HEK293T (cell line): ENCODE measurements at regions not wholly inside any gene's neighbourhood (a gene's known extent, or its start where the extent isn't known, plus 50 kb on each side); places are given as distances from the start of the nearest gene placed in this dataset.

Experiments
- HDGF ChIP-seq: fragments of 450-650 bp; IDR thresholded peaks from 2 replicates; pipeline ENCODE4 v1.6.1; 2017; ENCODE audit warnings: antibody characterized with exemption, borderline replicate concordance
- TARDBP ChIP-seq: fragments of 450-650 bp; IDR thresholded peaks from 2 replicates; pipeline ENCODE4 v1.6.1; 2016

- TF ChIP-seq TARDBP (no peak), HDGF (no peak)
Measured at GRCh38 chr17:34765291-34765690, 185.9 kb downstream of the TMEM132E start.
